Body of pancreas (tissue), 4 donors: ENCODE measurements at regions not wholly inside any gene's neighbourhood (a gene's known extent, or its start where the extent isn't known, plus 50 kb on each side); places are given as distances from the start of the nearest gene placed in this dataset.
"Not testable (repeated sequence)": the region's sequence is repeated elsewhere in the genome, so short reads cannot be mapped to it uniquely, and the experiment has no call there.

Experiments used
- POLR2A ChIP-seq, 3 donors: fragments of 450-650 bp; IDR thresholded peaks; one replicate each; pipeline ENCODE4 v1.6.1; 2016; ENCODE audit warnings: antibody characterized with exemption in 3 of 3, mild to moderate bottlenecking in 2 of 3
- TF ChIP-seq, protein P1 (sequence below), 7 experiments: fragments of 450-650 bp in 4 of 7; fragments of 200-600 bp in 3 of 7; sonication (generic) in 3 of 7; IDR thresholded peaks; one replicate each; pipeline ENCODE4 v1.5.1; 2016 to 2019; ENCODE audit warnings: antibody characterized with exemption in 7 of 7

DNA sequence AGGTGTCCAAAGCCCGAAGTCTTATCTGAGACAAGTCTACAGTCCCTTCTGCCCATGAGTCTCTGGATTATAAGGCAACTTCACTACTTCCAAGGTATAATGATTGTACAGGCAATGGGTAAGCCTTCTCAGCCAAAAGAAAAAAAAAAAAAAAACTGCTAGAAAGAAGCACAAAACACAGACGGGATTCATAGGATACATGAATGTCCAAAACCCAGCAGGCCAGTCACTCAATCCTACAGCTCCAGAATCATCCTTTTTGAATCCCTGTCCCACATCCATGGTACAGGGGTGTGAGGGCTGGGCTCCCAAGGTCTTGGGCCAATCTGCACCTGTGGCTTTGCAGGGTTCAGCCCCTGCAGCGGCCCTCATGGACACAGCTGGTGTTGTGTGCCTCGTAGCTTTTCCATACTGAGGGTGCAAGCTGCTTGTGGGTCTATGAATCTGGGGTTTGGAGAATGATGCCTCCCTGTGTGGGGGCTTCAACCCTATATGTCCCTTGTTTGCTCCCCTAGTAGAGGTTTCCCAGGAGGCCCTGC lies 331.6 kb downstream of the FOXD4L4 start:
- not testable (repeated sequence) for TF ChIP-seq POLR2A (IDR thresholded peaks at IDR 0.05)
- TF ChIP-seq, protein P1, sequence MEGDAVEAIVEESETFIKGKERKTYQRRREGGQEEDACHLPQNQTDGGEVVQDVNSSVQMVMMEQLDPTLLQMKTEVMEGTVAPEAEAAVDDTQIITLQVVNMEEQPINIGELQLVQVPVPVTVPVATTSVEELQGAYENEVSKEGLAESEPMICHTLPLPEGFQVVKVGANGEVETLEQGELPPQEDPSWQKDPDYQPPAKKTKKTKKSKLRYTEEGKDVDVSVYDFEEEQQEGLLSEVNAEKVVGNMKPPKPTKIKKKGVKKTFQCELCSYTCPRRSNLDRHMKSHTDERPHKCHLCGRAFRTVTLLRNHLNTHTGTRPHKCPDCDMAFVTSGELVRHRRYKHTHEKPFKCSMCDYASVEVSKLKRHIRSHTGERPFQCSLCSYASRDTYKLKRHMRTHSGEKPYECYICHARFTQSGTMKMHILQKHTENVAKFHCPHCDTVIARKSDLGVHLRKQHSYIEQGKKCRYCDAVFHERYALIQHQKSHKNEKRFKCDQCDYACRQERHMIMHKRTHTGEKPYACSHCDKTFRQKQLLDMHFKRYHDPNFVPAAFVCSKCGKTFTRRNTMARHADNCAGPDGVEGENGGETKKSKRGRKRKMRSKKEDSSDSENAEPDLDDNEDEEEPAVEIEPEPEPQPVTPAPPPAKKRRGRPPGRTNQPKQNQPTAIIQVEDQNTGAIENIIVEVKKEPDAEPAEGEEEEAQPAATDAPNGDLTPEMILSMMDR (IDR thresholded peaks at IDR 0.05) = not testable (repeated sequence)
